ENCODE measurements at regions not wholly inside any gene's neighbourhood (a gene's known extent, or its start where the extent isn't known, plus 50 kb on each side); places are given as distances from the start of the nearest gene placed in this dataset.

DNA sequence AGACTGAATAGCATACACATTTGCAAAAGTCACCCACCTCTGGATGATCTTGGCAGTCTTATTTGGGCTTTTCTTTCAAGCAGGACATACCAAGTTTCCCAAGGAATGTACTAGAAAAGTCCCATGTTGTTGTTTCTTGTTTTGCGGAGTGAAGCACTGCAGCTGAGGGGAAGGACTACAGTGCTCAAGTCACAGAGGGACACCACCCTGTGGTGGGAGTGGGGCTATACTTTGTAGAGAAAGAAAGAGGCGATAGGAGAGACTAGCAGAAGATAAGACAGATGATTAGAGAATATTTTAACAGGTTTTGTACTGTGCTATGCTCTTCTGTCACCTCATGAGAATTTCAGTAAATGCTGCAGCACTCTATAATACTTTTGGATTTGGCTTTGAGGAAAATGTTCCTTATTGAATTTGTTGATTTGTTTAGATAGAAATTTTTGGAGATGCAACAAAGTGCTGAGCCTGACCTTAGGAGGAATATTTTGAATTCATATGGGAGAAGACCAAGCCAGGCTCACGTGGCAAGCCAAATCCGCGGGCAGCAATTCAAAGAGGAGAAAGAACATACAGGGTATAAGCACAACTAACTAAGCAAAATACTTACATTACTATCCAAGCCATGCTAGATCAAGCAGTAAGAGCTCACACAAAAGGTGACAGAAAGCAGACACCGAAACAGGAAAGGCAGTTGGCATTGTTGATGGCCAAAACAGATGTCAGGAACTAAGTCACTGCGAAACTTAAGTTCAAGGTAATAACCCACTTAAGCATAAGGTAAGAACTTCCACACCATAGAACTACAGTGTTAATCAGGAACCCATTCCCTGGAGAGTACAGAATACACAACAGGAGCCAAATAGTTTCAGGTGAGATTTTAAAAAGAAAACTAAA, 280.3 kb upstream of the INTU start:
- intact Hi-C loops (cut with DNase I) = no loop called here
- no peak overlapping the region for H3K27ac ChIP-seq

DNA sequence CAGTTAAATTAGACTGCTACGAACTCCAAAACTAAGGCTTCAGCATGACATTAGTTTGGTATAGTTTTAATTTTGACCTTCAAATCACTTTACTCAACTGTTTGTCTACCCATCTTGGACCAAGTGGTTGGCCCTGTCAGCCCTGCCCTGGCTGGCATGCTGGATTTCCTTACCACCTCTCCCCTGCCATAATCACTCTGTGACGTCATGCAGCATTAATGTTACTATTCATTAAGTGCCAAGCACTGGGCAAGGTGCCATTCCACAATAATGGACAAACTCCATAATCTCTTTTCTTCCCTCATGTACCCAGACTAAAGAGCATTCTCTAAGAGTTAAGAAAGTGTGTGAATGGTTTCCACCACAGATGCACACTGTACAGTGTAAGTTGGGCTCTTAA, 277.0 kb upstream of the INTU start:
- Histone ChIP-seq H3K9me3 (no peaks in the 10 kb centered on the region), H3K36me3 (no peaks in the 10 kb centered on the region), H3K4me3 (no peak overlapping the region), H3K27me3 (no peaks in the 10 kb centered on the region), H3K4me1 (no peaks in the 10 kb centered on the region), H3K27ac (no peak overlapping the region)
- TF ChIP-seq POLR2AphosphoS5 (IDR thresholded peaks at IDR 0.05; ENCODE audit: insufficient read depth in 1 of 2, low read depth in 1 of 2) (no peak), POLR2A (IDR thresholded peaks at IDR 0.05) (no peak)
- TF ChIP-seq, protein P1, sequence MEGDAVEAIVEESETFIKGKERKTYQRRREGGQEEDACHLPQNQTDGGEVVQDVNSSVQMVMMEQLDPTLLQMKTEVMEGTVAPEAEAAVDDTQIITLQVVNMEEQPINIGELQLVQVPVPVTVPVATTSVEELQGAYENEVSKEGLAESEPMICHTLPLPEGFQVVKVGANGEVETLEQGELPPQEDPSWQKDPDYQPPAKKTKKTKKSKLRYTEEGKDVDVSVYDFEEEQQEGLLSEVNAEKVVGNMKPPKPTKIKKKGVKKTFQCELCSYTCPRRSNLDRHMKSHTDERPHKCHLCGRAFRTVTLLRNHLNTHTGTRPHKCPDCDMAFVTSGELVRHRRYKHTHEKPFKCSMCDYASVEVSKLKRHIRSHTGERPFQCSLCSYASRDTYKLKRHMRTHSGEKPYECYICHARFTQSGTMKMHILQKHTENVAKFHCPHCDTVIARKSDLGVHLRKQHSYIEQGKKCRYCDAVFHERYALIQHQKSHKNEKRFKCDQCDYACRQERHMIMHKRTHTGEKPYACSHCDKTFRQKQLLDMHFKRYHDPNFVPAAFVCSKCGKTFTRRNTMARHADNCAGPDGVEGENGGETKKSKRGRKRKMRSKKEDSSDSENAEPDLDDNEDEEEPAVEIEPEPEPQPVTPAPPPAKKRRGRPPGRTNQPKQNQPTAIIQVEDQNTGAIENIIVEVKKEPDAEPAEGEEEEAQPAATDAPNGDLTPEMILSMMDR (IDR thresholded peaks at IDR 0.05) = no peak
- intact Hi-C loops (cut with DNase I) = no loop called here
- DNase-seq (ENCODE audit: extremely low spot score in 2 of 2) = no peak

More for the DNA sequence above, 280.3 kb upstream of the INTU start:
- Histone ChIP-seq H3K36me3 (no peaks in the 10 kb centered on the region), H3K27me3 (no peaks in the 10 kb centered on the region), H3K4me3 (no peak overlapping the region), H3K4me1 (no peaks in the 10 kb centered on the region), H3K9me3 (no peaks in the 10 kb centered on the region)
- no peak for TF ChIP-seq POLR2A (IDR thresholded peaks at IDR 0.05)
- TF ChIP-seq, protein P1 (IDR thresholded peaks at IDR 0.05) = no peak
- no peak for TF ChIP-seq POLR2AphosphoS5 (IDR thresholded peaks at IDR 0.05; ENCODE audit: insufficient read depth in 1 of 2, low read depth in 1 of 2)
- no peak for DNase-seq (ENCODE audit: extremely low spot score in 2 of 2)

DNA sequence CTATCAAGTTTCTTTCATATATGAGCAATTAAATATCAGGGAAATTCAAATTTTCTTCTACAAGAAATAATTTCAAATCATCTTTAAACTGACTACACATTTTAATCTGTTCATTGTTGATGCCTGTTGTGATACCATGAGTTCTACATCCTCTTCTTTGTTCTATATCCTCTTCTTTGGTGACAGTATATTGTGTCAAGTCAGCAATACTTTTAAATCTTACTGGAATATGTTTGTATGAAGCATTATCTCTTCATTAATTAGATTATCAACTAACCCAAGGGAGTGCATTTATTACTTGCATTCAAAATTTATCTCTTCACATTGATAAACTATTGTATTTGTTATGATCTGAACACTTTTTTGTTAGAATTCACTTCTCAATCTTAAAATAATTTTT, 275.0 kb upstream of the INTU start:
- H3K36me3 ChIP-seq = no peaks in the 10 kb centered on the region

DNA sequence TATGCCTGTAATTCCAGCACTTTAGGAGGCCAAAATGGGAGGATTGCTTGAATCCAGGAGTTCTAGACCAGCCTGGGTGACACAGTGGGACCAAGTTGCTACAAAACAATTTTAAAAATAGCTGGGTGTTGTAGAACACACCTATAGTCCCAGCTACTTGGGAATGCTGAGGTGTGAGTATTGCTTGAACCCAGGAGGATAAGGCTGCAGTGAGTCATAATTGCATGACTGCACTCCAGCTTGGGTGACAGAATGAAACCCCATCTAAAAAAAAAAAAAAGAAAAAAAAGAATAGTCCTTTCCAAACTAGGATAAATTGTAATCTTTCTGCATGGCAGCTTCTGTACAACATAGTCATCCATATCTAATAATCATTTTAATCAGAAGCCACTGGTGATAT, 270.1 kb upstream of the INTU start:
- TF ChIP-seq POLR2A (IDR thresholded peaks at IDR 0.05) (no peak), POLR2AphosphoS5 (IDR thresholded peaks at IDR 0.05; ENCODE audit: insufficient read depth in 1 of 2, low read depth in 1 of 2) (no peak)
- TF ChIP-seq, protein P1 (IDR thresholded peaks at IDR 0.05) = no peak
- no peaks in the 10 kb centered on the region for H3K9me3 ChIP-seq
- H3K4me3 ChIP-seq = no peak overlapping the region
- no peaks in the 10 kb centered on the region for H3K4me1 ChIP-seq
- DNase-seq (ENCODE audit: extremely low spot score in 2 of 2) = no peak
- H3K27ac ChIP-seq = no peak overlapping the region
- H3K27me3 ChIP-seq = no peaks in the 10 kb centered on the region
- H3K36me3 ChIP-seq = no peaks in the 10 kb centered on the region
- intact Hi-C loops (cut with DNase I) = no loop called here

More for the DNA sequence above, 275.0 kb upstream of the INTU start:
- TF ChIP-seq POLR2AphosphoS5 (IDR thresholded peaks at IDR 0.05; ENCODE audit: insufficient read depth in 1 of 2, low read depth in 1 of 2) (no peak), POLR2A (IDR thresholded peaks at IDR 0.05) (no peak)
- TF ChIP-seq, protein P1 (IDR thresholded peaks at IDR 0.05) = no peak
- no peak for DNase-seq (ENCODE audit: extremely low spot score in 2 of 2)
- no peaks in the 10 kb centered on the region for H3K9me3 ChIP-seq
- no peaks in the 10 kb centered on the region for H3K27me3 ChIP-seq
- H3K4me3 ChIP-seq = no peak overlapping the region
- H3K27ac ChIP-seq = no peak overlapping the region
- intact Hi-C loops (cut with DNase I) = loop anchor here (1.0 kb wide), 1 partner anchor 17 kb away; no protein-coding TSS in a partner anchor
- H3K4me1 ChIP-seq = no peaks in the 10 kb centered on the region

DNA sequence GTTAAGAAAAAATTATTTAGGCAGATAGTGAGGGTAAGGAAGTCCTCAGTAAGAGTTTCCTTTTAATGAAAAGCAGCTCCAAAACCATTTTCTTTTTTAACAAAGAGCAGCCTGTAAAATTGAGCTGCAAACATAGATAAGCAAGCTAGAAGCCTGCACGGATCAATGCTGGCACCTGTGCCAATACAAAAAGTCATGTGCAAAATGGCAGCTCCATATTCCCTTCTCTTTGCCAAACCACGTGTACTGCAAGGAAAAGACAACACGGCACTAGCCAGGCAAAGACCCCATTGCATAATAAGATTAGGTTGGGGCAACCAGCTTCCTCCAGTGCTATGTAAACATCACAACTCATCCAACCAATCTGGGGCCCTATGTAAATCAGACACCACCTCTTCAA, 268.4 kb upstream of the INTU start:
- Histone ChIP-seq H3K27me3 (no peaks in the 10 kb centered on the region), H3K4me3 (no peak overlapping the region), H3K4me1 (no peaks in the 10 kb centered on the region), H3K36me3 (no peaks in the 10 kb centered on the region), H3K27ac (no peak overlapping the region), H3K9me3 (no peaks in the 10 kb centered on the region)
- DNase-seq (ENCODE audit: extremely low spot score in 2 of 2) = no peak
- intact Hi-C loops (cut with DNase I) = no loop called here
- TF ChIP-seq, protein P1 (IDR thresholded peaks at IDR 0.05) = no peak
- TF ChIP-seq POLR2AphosphoS5 (IDR thresholded peaks at IDR 0.05; ENCODE audit: insufficient read depth in 1 of 2, low read depth in 1 of 2) = no peak
- no peak for TF ChIP-seq POLR2A (IDR thresholded peaks at IDR 0.05)
